Activated CD8-positive, alpha-beta T cell treated with anti-CD3 and anti-CD28 coated beads for 36 hours (primary cell): ENCODE measurements at regions not wholly inside any gene's neighbourhood (a gene's known extent, or its start where the extent isn't known, plus 50 kb on each side); places are given as distances from the start of the nearest gene placed in this dataset.

Experiments used
- ATAC-seq: fragments of 200-7000 bp; cut with Tn5 transposase; one replicate; pipeline ENCODE4 v1.10.0; 2021; ENCODE audit warnings: mild to moderate bottlenecking, moderate library complexity
- CTCF ChIA-PET: fragments of 350-600 bp; sonication (Branson Sonifier 250); formaldehyde crosslinking; loops from one replicate; lab custom pipeline; 2021; ENCODE audit warnings: antibody characterized with exemption; lab: Charles Lee
- POLR2A ChIA-PET: fragments of 350-600 bp; sonication (Branson Sonifier 250); formaldehyde crosslinking; loops from one replicate; lab custom pipeline; 2021; ENCODE audit warnings: antibody characterized with exemption; lab: Charles Lee
- DNase-seq: peaks from one replicate; pipeline ENCODE4 v3.0.0-alpha.2; 2020
- H3K27ac Mint-ChIP-seq: one replicate; pipeline ENCODE4 v1.8.0; 2021; ENCODE audit warnings: mild to moderate bottlenecking, mixed read lengths
- H3K27me3 Mint-ChIP-seq: one replicate; pipeline ENCODE4 v1.8.0; 2021; ENCODE audit warnings: mixed read lengths
- H3K36me3 Mint-ChIP-seq: one replicate; pipeline ENCODE4 v1.8.0; 2021; ENCODE audit warnings: low read depth, mixed read lengths
- H3K4me1 Mint-ChIP-seq: one replicate; pipeline ENCODE4 v1.8.0; 2021; ENCODE audit warnings: low read depth, mixed read lengths
- H3K4me3 Mint-ChIP-seq: one replicate; pipeline ENCODE4 v1.8.0; 2021; ENCODE audit warnings: mild to moderate bottlenecking, moderate library complexity, mixed read lengths
- H3K9me3 Mint-ChIP-seq: one replicate; pipeline ENCODE4 v1.8.0; 2021; ENCODE audit warnings: mixed read lengths
- CTCF ChIP-seq: fragments of 200-600 bp; IDR thresholded peaks from one replicate; pipeline ENCODE4 v1.8.0; 2022; ENCODE audit warnings: antibody characterized with exemption, mild to moderate bottlenecking
- intact Hi-C: fragments of 100-400 bp; cut with micrococcal nuclease; formaldehyde crosslinking; loops from one replicate; pipeline ENCODE4 v1.10.0; 2022

GRCh38 chr1:59089036-59089798 is 207.7 kb upstream of the FGGY start:
- TF ChIP-seq CTCF = no peak
- peaks cover 2% of the 10 kb centered on the region for H3K27me3 Mint-ChIP-seq
- CTCF ChIA-PET = no interaction called here
- POLR2A ChIA-PET = no interaction called here
- DNase-seq (no peak), ATAC-seq (no peak)
- no peak overlapping the region for H3K27ac Mint-ChIP-seq
- no peak overlapping the region for H3K4me3 Mint-ChIP-seq
- intact Hi-C loops = no loop called here
- H3K9me3 Mint-ChIP-seq = peaks cover 6% of the 10 kb centered on the region
- peaks cover 6% of the 10 kb centered on the region for H3K4me1 Mint-ChIP-seq
- no peaks in the 10 kb centered on the region for H3K36me3 Mint-ChIP-seq

- CTCF ChIA-PET = interaction anchor here (1.2 to 1.3 kb wide), 2 partner anchors 9 to 43 kb away, joined by 3 to 4 read pairs; no protein-coding TSS in a partner anchor
- ATAC-seq = no peak
- H3K27ac Mint-ChIP-seq = no peak overlapping the region
- no peaks in the 10 kb centered on the region for H3K36me3 Mint-ChIP-seq
- peaks cover 2% of the 10 kb centered on the region for H3K27me3 Mint-ChIP-seq
- intact Hi-C loops = no loop called here
- no peaks in the 10 kb centered on the region for H3K4me1 Mint-ChIP-seq
- POLR2A ChIA-PET = no interaction called here
- no peak overlapping the region for H3K4me3 Mint-ChIP-seq
- no peak for TF ChIP-seq CTCF
- peaks cover 6% of the 10 kb centered on the region for H3K9me3 Mint-ChIP-seq
- no peak for DNase-seq
These were observed 206.9 kb upstream of the FGGY start for GRCh38 chr1:59089922-59090457.

GRCh38 chr1:59092126-59092525 is 204.8 kb upstream of the FGGY start:
- CTCF ChIA-PET = no interaction called here
- peaks cover 6% of the 10 kb centered on the region for H3K9me3 Mint-ChIP-seq
- no peak for TF ChIP-seq CTCF
- ATAC-seq (no peak), DNase-seq (no peak)
- peaks cover 2% of the 10 kb centered on the region for H3K27me3 Mint-ChIP-seq
- H3K4me3 Mint-ChIP-seq = no peak overlapping the region
- no peaks in the 10 kb centered on the region for H3K36me3 Mint-ChIP-seq
- H3K27ac Mint-ChIP-seq = no peak overlapping the region
- no peaks in the 10 kb centered on the region for H3K4me1 Mint-ChIP-seq
- intact Hi-C loops = no loop called here
- POLR2A ChIA-PET = no interaction called here

GRCh38 chr1:59094001-59094400 is 202.9 kb upstream of the FGGY start:
- Mint-ChIP-seq H3K9me3 (peaks cover 4% of the 10 kb centered on the region), H3K4me1 (no peaks in the 10 kb centered on the region), H3K27ac (no peak overlapping the region), H3K36me3 (no peaks in the 10 kb centered on the region), H3K27me3 (peaks cover 2% of the 10 kb centered on the region), H3K4me3 (no peak overlapping the region)
- ChIA-PET POLR2A (interaction anchor here (1.5 kb wide), 1 partner anchor 10 kb away, joined by 3 read pairs; no protein-coding TSS in a partner anchor), CTCF (no interaction called here)
- DNase-seq = no peak
- no peak for ATAC-seq
- no peak for TF ChIP-seq CTCF
- intact Hi-C loops = no loop called here

GRCh38 chr1:59096501-59096900 is 200.4 kb upstream of the FGGY start:
- no peak for TF ChIP-seq CTCF
- H3K4me1 Mint-ChIP-seq = no peaks in the 10 kb centered on the region
- no peak for ATAC-seq
- no peak for DNase-seq
- no peak overlapping the region for H3K27ac Mint-ChIP-seq
- intact Hi-C loops = no loop called here
- no peaks in the 10 kb centered on the region for H3K27me3 Mint-ChIP-seq
- no peaks in the 10 kb centered on the region for H3K9me3 Mint-ChIP-seq
- POLR2A ChIA-PET = no interaction called here
- no peaks in the 10 kb centered on the region for H3K36me3 Mint-ChIP-seq
- CTCF ChIA-PET = interaction anchor here (1.3 kb wide), 1 partner anchor 602 kb away, joined by 4 read pairs; no protein-coding TSS in a partner anchor
- no peak overlapping the region for H3K4me3 Mint-ChIP-seq
